HL-60 (cell line): ENCODE measurements at regions not wholly inside any gene's neighbourhood (a gene's known extent, or its start where the extent isn't known, plus 50 kb on each side); places are given as distances from the start of the nearest gene placed in this dataset.

Source experiments
- CTCF ChIP-seq: IDR thresholded peaks from one replicate; pipeline ENCODE4 v1.5.1; 2011; ENCODE audit warnings: low read length, control low read depth, inconsistent platforms; ENCODE audit not compliant: insufficient read depth
- GABPA ChIP-seq: IDR thresholded peaks from 2 replicates; pipeline ENCODE4 v1.6.1; 2012; ENCODE audit warnings: low read depth
- REST ChIP-seq: IDR thresholded peaks from 2 replicates; pipeline ENCODE4 v1.6.1; 2012; ENCODE audit warnings: low read depth; ENCODE audit not compliant: insufficient replicate concordance

- TF ChIP-seq CTCF: no peak
- no peak for TF ChIP-seq GABPA
- no peak for TF ChIP-seq REST
Observed at GRCh38 chr7:130926001-130926691, 192.1 kb upstream of the KLF14 start.
